Astrocyte of the spinal cord (primary cell): ENCODE measurements at regions not wholly inside any gene's neighbourhood (a gene's known extent, or its start where the extent isn't known, plus 50 kb on each side); places are given as distances from the start of the nearest gene placed in this dataset.

ENCODE experiments used
- DNase-seq: peaks from one replicate; pipeline ENCODE4 v3.0.0; 2011; ENCODE audit warnings: low read depth, low spot score
- H3K4me3 ChIP-seq: 2 replicates; pipeline ENCODE4 v1.5.1; 2011; ENCODE audit warnings: low read depth, mild to moderate bottlenecking, low read length, moderate library complexity
- CTCF ChIP-seq: IDR thresholded peaks from 2 replicates; pipeline ENCODE4 v1.5.1; 2012; ENCODE audit warnings: low read depth, mild to moderate bottlenecking, low read length, inconsistent platforms
- in situ Hi-C: cut with HindIII; loops from 2 replicates; pipeline ENCODE4 v1.10.0; 2017; ENCODE audit warnings: low sequenced_read_pairs

GRCh38 chrX:40167233-40167849 lies 69.6 kb upstream of the BCOR start:
- no peak for DNase-seq
- TF ChIP-seq CTCF: no peak
- peak overlapping the region; percentile 22 for H3K4me3 ChIP-seq
- in situ Hi-C loops: no loop called here

- in situ Hi-C loops: no loop called here
- H3K4me3 ChIP-seq: no peak overlapping the region
- peak; percentile 37 for DNase-seq
- TF ChIP-seq CTCF: no peak
Observed at GRCh38 chrX:40166582-40166981, 68.8 kb upstream of the BCOR start.

DNA sequence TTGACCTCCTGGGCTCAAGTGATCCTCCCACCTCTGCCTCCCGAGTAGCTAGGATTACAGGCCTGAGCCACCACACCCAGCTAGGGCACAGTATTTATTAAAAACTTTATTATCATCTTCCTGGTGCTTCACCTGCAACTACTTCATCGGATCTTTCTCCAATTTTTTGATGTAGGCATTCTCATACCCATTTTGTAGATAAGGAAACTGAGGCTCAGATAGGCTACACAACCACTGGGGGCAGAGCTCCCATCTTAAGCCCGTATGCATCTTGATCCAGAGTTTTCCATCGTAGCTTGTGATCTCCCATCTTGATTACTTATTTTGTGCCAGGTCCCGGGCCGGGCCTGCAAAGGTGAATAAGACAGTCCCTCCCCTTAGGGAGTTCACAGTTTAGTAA lies 68.1 kb upstream of the BCOR start:
- no peak for TF ChIP-seq CTCF
- no peak overlapping the region for H3K4me3 ChIP-seq
- DNase-seq: no peak
- in situ Hi-C loops: no loop called here

- H3K4me3 ChIP-seq: no peak overlapping the region
- in situ Hi-C loops: no loop called here
- TF ChIP-seq CTCF: no peak
- DNase-seq: no peak
Observed at GRCh38 chrX:40165206-40165605, 67.4 kb upstream of the BCOR start.

DNA sequence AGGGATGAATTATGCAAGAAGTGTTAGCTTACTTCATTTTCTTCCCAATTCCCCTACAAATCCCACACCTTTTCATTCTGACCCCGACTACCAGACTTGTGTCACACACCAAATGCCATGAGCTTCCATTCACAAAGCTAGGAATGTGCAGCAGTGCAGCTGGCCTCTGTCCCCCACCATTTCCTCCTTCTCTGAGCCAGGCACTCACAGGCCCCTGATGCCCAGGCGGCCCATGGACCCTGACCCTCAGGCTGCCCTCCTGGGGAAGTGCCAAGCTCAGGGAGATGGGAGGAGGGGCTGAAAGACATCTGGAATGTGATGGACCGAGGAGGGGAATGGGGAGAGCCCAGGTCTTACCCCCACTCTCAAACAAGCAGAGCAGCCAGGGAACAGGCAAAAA lies 67.0 kb upstream of the BCOR start:
- no peak for DNase-seq
- TF ChIP-seq CTCF: no peak
- in situ Hi-C loops: no loop called here
- no peak overlapping the region for H3K4me3 ChIP-seq

GRCh38 chrX:40158036-40158706 lies 60.4 kb upstream of the BCOR start:
- TF ChIP-seq CTCF: peak; percentile 25
- no peak for DNase-seq
- H3K4me3 ChIP-seq: peak overlapping the region; percentile 43
- in situ Hi-C loops: no loop called here
